Islet of Langerhans (tissue), 1 donor: ENCODE measurements at regions not wholly inside any gene's neighbourhood (a gene's known extent, or its start where the extent isn't known, plus 50 kb on each side); places are given as distances from the start of the nearest gene placed in this dataset.
A peak's percentile ranks its signal among the peaks of the same experiment; 100 is the strongest.

Experiments
- FAIRE-seq: peaks from one replicate; lab custom pipeline; 2011; peaks lifted over from hg19 to GRCh38; lab: Jason Lieb, UNC

DNA sequence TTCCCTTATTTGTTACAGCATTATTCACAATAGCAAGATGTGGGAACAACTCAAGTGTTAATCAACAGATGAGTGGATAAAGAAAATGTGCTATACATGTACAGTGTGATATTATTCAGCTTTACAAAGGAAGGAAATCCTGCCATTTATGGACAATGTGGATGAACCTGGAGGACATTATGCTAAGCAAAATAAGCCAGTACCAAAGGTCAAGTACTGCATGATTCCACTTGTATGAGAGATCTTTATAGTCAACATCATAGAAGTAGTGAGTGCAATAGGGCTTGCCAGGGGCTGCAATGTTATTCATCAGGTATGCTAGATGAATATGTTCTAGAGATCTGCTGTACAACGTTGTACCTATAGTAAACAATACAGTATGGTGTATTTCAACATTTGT lies 138.5 kb upstream of the AGR3 start:
- no peak for FAIRE-seq

DNA sequence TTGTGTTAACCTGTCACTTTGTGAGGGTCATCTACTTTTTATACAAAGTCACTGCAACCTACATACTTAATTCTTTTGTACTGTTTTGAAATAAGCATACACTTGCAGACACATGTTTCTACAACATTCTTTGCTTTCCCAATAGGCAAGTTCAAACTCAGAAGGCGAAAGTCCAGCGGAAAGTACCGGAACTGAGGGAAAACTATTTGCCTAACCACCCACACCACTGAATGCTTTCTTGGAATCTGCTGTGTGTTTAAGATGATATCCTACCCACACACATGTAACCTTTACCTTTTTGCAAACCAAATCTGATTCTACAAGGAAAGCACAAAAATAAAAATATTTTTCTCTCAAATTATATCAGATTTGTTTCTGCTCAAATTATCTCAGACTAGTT lies 139.4 kb upstream of the AGR3 start:
- FAIRE-seq = no peak

DNA sequence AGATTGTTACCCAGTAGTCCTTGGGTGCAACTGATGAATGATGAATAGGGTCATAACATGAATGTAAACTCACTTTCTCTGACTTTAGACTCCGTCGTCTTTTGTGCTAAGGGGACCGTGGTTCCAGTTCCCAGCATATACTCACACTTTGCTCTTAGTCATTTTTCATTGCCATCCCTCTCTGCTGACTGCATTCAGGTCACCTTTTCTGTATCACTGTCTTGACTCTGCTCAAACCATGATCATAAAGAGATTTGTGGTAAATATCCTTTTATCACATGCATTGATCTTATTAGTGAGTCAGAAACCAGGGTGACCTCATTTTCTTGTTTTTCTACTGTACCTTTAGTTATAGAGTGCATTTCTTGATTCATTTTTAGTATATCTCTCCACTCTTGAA lies 141.1 kb upstream of the AGR3 start:
- FAIRE-seq = no peak

DNA sequence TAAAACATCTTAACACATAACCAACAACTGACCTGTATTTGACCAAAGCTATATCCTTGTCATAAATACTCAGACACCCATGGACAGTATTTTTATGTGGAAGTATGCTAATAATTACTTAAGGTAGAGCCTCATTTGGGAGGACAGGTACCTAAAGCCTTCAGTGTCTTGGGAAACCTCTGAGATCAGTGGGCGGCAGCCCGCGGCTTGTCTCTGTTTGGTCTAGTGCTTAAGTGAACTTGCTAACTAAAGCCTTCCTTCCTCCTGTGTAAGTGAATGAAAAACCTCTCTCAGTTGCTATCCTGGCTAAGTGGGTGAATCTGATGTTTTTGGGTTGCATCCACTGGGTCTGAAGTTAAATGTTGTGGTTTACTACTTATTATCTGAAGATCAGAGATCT lies 144.5 kb upstream of the AGR3 start:
- FAIRE-seq = no peak

DNA sequence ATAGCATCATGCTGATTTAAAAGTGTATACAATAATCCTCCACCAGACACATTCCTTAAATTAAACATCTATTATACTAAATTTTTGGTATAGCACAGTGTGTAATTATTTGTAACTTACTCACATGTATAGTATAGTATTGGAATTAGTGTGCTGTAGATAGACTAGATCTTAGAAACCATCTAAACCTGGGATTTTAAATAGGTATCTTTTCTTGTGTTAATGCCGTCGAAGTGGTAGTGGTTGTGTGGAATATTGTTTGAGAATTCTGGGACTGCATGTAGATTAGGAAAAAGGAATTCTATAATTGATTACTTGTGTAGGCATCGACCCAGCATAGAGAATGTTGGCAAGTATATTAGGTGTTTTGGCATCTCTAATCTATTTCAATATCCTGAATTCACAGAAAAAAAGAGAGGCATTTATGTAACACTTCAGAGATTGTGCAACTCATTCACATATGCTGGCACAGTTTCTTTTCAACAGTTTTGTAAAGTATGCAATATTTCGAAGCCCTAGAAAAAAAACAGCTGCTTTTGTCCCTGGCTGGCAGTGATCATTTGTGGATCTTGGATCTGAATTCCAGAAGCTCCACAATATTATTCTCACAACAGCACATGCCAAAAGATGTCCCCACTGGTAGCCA lies 145.5 kb upstream of the AGR3 start:
- FAIRE-seq = no peak

DNA sequence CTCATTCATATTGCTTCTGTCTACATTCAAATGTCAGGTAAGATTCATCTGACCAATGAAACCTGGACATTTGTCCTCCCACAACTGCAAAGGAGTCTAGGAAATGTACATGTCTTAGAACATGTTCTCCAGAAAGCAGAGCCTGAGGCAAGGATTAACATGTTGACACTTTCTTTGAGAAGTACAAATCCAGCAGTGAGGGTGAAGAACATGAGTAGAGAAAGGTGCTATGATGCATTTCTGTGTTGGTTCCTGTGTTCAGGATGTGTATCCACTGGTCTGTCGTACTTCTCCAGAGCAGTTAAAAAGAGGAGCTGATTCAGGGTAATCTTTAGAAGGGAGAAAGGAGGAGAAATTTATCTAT lies 146.0 kb upstream of the AGR3 start:
- FAIRE-seq = no peak

DNA sequence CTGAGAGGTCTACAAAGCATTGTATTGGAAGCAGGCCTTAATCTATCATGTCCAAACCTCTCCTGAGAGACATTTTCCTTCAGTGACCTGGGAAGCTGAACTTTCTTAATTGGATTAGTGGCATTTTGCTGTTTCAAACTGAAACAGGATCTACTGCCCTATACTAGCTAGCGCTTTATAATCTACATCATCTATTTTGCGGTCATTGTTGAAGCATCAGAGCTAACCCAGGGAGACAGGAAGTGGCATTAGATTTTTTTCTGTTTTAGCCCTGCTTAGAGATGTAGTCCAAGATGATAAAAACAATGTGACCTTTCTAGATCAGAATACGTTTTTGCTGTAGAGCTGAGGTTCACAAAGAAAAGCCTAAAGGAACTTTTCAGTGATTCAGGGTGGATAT lies 147.4 kb upstream of the AGR3 start:
- FAIRE-seq = no peak

DNA sequence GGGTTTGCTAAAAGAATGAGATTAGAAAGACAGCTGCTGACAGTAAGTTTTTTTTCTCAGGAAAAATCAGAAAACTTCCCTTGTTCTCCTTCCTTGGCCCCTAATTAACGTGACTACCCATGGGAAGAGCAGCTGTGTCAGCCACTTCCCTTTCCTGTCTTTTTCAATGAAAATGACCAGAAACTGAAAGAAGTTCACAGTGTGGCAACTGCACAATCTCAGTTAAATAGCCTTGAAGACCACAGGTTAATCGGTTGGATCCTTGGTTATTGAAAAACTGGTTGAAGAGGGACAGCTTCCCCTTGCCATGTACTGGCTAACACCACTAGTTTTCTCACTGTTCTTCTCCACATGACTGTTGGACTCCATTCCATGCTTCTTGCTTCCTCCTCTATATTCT lies 148.8 kb upstream of the AGR3 start:
- no peak for FAIRE-seq

DNA sequence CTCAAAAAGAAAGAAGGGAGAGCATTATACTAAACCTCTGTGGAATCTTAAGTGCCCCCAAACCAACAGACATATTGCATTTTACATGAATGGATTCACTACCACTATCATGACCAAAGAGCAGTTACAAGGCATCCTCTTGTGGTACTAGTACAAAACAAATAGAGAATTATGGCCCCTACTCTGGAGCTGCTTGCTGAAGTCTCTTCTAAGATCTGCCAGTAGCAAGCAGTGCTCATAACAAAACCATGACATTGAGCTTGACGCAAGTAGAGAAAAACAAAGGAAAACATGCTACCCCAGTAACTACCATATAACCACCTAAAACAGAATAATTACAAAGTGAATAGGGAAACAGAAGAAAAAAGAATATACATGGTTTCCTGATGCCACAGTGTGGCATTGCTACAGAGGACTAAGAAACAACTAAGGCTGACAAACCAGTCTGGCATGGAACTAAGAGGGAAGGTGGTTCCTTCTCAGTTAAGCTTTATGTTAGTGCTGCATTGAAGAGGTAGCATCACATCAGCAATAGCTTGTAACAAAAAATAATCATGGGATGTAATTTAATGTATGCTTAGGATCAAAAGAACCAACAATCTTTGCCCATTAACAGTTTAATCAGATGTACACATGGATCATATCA lies 150.2 kb upstream of the AGR3 start:
- FAIRE-seq = no peak

DNA sequence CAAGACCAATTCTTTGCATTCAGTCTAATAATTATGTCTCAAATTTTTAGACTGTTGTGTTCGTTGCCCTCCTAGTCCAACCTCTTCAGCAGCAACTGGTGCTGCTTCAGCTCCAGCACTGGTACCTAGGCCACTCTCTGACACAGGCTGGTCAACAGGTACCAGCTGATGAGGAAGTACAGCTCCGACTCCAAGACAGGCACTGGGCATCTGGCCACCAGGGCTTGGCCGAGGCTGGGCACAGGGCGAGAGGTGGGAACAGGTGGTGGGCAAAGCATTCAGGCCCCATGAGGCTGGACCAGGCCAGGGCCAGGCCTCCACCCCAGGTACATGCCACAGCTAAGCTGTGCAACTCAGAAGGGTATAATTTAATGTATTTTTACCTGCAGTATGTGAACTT lies 151.5 kb upstream of the AGR3 start:
- FAIRE-seq = no peak

DNA sequence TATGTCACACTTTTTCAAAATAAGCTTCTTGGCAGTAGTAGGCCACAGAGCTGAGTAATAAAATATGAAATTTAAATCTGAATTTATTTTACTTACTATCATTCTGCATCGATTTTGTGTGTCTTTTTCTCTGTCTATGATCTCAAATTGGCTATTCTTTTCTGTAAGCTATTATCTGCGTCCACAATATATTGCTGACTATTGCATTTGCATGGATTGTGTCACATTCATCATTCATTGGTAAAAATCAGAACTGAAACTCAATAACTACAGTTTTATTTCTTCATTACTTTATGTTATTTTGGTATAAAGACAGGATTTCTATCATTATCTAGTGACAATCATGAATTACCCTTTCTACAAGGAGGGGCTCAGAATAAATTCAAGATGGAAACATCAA lies 154.8 kb upstream of the AGR3 start:
- no peak for FAIRE-seq

DNA sequence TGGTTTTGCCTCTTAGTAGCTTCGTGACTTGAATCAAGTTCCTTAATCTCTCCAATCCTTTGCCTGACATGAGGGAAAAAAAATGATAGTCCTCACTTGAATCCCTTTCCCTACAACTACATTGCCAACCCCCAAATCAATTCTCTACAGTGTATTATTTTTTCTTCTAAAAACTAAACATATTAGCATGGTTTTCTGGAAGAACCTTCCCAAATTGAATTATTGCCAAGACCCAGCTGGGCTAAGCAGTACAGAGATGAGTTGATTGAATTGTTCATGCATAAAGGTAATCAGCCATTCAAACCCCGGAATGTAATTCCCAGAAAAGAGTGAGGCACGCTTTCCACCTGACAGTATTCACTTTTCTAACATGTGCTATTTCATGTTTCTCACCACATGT lies 155.6 kb upstream of the AGR3 start:
- no peak for FAIRE-seq

DNA sequence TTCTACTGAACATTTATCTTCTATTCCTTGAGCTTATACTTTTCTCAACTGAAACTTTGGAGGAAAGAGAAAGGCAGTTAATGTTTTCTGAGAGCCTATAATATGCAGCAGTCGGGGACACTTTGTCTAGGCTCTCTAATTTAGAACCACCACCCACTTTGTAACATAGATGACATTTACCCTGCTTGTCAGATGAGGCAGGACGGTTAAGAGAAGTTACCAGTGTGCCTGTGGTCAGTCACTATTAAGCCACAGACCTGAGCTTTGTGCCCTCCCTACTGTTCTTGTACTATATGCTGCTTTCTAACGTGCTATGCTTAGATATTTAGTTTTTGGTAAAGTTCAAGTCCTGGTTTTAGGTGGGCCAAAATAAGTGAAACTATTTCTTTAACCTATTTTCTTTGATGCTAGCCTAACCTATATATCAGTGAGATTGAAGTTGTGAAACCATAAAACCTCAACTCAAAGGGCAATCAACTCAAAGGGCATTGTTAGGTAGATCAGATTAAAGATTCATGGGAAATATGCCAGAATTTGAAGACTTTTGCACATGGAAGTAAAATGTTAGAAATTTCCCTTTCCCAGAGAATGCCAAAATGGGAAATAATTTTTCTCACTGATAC lies 156.5 kb upstream of the AGR3 start:
- FAIRE-seq = no peak

DNA sequence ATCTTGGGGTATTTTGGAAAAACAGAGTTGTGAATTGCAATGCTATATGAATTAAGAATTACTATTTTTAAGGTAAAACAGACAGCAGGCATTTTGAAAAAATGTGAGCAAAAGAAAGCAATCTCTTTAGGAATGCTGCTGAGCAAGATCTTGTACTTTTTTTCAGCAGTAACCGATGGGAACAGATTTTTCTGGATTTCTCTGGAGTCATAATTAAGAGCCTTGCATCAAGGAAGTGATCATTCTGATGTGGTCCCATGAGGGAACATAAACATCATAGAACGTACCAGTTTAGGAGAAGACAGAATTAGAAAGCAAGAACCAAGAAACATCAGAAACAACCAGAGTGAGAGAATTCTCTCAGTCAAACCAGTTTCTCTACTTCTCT lies 157.0 kb upstream of the AGR3 start:
- no peak for FAIRE-seq

DNA sequence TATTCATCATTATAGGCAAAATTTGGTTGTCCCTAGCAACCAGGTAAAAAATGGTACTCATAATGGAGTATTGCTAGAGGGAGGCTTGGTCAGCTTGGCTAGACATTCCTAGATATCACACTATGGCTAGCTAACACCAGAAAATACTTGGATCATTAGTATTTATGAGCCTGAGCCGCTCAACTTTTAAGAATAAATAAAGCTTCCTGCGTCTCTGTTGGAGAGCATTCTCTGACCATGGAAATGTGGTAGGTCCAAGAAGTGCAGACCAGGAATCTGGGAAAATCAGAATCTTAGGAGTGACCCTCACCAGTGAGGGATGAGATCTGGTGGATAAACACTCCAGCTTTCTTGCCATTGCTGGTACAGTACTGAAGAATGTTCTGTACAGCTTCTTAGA lies 157.6 kb upstream of the AGR3 start:
- FAIRE-seq = no peak

DNA sequence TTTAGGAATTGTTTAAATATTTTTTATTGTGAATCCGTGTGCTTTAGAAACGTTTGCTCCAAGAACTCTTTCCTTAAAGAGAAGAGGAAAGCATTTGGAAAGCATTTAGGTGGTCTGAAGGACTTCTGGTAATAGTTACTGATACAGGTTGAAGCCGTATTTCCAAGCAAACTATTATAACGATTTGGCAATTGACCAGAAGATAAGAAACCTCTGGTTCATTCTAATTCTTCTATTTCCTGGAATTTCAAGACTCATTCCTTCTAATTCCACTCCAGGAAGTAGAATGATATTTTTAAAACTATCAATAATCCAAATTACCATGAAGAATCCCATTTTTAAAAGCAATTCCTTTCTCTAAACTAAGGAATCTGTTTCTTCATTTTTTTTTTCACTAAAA lies 158.9 kb upstream of the AGR3 start:
- peak; percentile 86 for FAIRE-seq

DNA sequence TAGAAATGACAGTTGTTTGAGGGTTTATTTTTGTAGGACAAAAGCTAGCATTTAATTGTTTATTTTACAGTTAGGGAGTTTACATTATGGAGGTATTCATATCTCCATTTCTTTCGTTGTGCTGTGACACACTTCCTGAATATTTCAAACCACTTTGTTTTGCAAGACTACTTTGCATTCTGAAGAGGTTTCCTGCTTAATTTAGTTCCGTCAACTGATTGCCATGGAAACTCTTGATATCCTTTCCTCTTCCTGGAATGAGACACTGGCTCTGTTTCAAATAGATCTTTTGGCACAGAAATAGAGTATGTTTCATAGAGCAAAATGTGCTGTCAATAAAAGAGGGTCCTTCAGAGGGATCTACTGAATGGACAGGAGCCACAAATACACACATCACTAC lies 159.5 kb upstream of the AGR3 start:
- no peak for FAIRE-seq

DNA sequence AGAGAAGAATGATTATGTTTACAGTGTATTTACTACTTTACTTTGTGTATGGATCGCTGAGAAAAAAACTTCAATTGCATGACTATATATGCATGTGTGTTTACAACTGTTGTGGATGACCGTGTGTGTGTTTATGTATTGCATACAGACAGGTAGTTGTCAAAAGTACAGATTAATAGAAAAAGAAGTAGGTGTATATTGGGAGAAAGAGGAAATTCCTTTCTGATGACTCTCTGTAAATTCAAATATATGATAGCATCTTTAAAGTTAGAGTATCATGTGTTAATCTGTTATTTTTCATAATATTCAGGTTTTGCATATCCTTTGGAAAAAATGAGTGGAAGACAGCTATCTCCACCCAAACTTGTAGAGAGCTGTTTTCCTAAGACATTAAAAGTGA lies 160.4 kb upstream of the AGR3 start:
- FAIRE-seq = no peak

DNA sequence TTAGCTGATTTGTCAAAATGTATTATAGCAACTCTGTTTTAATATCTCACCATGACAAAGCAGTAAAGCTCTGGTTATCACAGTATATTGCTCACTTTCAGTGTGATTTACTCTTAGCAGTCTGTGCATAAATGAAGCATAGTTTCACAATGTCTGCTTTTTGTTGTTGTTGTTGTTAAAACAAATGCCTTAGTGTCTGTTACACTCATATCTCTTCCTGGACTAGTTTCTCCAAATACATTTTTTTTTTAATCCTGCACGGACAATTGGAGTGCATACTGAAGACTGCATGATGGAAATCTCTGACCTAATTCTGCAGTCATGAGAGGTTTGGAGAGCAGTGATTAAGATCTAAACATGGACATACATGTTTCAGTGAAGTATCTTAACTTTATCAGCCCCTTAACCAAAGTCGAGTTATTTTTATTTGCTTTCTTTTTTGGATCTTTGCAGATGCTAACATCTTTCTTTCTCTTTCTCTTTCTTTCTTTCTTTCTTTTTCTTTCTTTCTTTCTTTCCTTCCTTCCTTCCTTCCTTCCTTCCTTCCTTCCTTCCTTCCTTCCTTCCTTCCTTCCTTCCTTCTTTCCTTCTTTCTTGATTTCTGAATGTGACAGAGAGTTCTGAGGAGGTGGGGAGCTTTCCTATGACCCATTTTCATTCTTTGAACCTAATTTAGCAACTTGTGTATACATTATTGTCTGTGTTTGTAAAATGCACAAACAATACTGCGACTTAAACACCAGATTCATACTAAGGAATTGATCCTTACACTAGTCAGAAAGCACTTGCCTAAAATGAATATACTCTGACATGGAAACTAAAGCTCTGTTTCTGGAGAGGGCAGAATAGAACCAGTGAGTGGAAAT lies 161.5 kb upstream of the AGR3 start:
- no peak for FAIRE-seq

DNA sequence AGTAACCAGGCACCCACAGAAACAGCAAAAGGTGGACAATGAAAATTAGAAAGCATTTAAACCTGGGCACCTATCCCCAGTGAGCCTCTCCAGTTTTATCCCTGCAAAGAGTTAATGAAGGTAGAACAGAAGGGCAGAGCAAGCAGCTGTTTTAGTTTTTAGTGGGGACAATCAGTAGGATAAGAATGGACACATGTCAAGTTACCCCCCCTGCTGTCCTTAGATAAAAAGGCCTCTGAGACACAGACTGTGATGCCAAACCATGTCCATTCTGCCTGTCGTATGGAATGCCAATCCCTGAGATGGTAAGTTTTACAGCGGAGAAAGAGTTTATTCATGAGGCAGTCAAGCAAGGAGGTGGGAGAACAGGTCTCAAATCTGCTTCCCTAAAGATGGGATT lies 162.6 kb upstream of the AGR3 start:
- no peak for FAIRE-seq

DNA sequence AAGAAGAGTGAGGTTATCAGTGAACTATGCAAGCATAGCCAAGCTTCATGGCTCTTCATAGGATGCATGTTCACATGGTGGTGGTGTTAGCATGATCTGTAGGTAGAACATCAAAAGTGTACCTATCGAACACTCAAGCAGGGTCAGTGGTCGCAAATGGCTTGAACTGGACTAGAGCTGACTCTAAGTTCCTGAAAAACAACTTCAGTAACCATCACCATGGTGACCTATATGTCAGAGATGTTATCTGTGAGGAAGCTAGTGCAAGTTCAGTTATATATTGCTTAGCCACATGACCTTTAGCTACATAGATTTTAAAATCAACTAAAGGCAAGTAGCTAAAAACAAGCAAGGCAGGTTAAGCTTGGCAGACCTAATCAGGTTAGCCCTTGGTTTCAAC lies 163.1 kb upstream of the AGR3 start:
- FAIRE-seq = no peak

DNA sequence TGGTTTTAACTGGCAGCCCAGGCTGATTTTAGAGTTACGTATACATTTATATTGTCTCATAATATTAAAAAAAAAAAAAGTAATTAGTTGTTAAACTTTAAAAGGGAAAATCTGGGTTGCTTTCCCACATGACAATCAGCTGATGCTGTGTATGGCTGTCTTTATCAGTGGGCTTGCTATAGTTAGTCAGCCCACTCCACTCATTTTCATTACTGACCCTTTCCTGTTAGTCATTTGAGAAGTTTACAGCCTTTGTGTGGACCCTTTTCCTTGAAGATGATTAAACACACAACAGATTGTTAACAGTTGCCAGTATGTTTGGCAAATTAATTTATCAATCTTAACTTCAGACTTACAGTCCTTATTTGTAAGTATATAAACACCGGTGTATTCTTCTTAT lies 164.5 kb upstream of the AGR3 start:
- no peak for FAIRE-seq

DNA sequence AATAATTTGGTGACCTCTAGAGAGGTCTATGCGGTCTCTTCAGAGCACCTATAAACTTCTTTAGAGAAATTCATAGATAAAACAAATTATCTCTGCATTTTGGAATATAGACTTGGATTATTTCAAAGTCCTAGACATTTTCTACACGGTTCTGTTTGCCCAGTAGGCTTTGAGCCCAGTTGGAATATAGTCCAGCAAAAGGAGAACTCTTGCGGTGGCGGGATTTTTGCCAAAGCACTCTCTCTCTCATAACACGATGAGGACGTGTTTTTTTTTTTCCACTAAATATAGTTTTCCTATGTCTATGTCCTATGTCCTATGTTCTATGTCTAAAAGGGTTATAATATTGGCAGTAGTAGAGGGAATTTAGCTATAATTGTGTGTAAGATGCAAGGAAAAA lies 164.9 kb upstream of the AGR3 start:
- FAIRE-seq = no peak
